Lower leg skin (tissue), 3 donors: ENCODE measurements at regions not wholly inside any gene's neighbourhood (a gene's known extent, or its start where the extent isn't known, plus 50 kb on each side); places are given as distances from the start of the nearest gene placed in this dataset.

ENCODE experiments used
- POLR2A ChIP-seq, 2 donors: fragments of 450-650 bp; IDR thresholded peaks; one replicate each; pipeline ENCODE4 v1.6.1; 2016 to 2017; ENCODE audit warnings: antibody characterized with exemption in 2 of 2, mild to moderate bottlenecking in 1 of 2, moderate library complexity in 1 of 2
- TF ChIP-seq, protein P1 (sequence below), 3 donors: fragments of 450-650 bp; IDR thresholded peaks; one replicate each; pipeline ENCODE4 v1.5.1; 2016; ENCODE audit warnings: antibody characterized with exemption in 3 of 3, mild to moderate bottlenecking in 3 of 3, moderate library complexity in 2 of 3

DNA sequence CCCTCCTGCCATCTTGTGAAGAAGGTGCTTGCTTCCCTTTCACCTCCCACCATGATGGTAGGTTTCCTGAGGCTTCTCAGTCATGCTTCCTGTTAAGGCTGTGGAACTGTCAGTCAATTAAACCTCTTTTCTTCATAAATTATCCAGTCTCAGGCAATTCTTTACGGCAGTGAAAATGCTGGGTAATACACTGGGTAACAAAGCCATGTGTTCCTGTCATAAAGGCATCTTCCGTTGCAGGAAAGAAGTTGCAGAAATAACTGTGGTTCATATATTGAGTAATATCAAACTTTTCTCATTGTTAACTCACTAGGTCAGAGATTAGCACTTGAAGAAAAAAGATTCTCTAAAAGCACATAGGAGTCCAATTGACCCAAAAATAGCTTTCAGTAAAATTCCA, 163.9 kb upstream of the HNMT start:
- TF ChIP-seq, protein P1, sequence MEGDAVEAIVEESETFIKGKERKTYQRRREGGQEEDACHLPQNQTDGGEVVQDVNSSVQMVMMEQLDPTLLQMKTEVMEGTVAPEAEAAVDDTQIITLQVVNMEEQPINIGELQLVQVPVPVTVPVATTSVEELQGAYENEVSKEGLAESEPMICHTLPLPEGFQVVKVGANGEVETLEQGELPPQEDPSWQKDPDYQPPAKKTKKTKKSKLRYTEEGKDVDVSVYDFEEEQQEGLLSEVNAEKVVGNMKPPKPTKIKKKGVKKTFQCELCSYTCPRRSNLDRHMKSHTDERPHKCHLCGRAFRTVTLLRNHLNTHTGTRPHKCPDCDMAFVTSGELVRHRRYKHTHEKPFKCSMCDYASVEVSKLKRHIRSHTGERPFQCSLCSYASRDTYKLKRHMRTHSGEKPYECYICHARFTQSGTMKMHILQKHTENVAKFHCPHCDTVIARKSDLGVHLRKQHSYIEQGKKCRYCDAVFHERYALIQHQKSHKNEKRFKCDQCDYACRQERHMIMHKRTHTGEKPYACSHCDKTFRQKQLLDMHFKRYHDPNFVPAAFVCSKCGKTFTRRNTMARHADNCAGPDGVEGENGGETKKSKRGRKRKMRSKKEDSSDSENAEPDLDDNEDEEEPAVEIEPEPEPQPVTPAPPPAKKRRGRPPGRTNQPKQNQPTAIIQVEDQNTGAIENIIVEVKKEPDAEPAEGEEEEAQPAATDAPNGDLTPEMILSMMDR (IDR thresholded peaks at IDR 0.05), result no peak
- TF ChIP-seq POLR2A (IDR thresholded peaks at IDR 0.05), result no peak
